Fibroblast of mammary gland (primary cell): ENCODE measurements at regions not wholly inside any gene's neighbourhood (a gene's known extent, or its start where the extent isn't known, plus 50 kb on each side); places are given as distances from the start of the nearest gene placed in this dataset.

Source experiments
- DNase-seq: peaks from one replicate; pipeline ENCODE4 v3.0.0-alpha.2; 2010; ENCODE audit warnings: low read depth
- H3K4me3 ChIP-seq: 2 replicates; pipeline ENCODE4 v1.5.1; 2011; ENCODE audit warnings: low read depth, mild to moderate bottlenecking, low read length, moderate library complexity; ENCODE audit not compliant: control insufficient read depth
- TF ChIP-seq, protein P1 (sequence below): conservative IDR thresholded peaks from 2 replicates; pipeline ENCODE4 v1.5.1; 2011; ENCODE audit warnings: low read depth, low read length, inconsistent platforms; ENCODE audit not compliant: control insufficient read depth, insufficient read depth

DNA sequence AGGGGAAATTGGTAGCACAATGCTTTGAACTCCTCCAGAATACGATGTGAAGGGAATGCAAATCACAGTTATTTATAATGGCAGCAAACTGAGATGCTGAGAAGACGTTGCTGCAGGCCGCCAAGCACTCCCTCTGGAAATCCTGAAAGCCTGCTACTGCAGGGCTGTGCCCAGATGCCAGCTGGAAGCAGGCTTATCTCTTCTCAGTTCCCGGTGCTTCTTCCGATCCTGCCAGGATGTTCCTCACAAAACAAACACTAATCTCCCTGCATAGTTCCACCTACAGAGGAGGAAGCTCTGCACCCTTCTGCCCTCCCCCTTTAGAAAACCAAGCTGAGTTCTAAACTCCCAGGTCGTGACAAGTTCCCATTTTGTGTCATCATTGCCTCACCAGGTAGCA is 201.7 kb upstream of the BCL6 start:
- no peak for DNase-seq
- no peak overlapping the region for H3K4me3 ChIP-seq
- TF ChIP-seq, protein P1, sequence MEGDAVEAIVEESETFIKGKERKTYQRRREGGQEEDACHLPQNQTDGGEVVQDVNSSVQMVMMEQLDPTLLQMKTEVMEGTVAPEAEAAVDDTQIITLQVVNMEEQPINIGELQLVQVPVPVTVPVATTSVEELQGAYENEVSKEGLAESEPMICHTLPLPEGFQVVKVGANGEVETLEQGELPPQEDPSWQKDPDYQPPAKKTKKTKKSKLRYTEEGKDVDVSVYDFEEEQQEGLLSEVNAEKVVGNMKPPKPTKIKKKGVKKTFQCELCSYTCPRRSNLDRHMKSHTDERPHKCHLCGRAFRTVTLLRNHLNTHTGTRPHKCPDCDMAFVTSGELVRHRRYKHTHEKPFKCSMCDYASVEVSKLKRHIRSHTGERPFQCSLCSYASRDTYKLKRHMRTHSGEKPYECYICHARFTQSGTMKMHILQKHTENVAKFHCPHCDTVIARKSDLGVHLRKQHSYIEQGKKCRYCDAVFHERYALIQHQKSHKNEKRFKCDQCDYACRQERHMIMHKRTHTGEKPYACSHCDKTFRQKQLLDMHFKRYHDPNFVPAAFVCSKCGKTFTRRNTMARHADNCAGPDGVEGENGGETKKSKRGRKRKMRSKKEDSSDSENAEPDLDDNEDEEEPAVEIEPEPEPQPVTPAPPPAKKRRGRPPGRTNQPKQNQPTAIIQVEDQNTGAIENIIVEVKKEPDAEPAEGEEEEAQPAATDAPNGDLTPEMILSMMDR, result no peak

DNA sequence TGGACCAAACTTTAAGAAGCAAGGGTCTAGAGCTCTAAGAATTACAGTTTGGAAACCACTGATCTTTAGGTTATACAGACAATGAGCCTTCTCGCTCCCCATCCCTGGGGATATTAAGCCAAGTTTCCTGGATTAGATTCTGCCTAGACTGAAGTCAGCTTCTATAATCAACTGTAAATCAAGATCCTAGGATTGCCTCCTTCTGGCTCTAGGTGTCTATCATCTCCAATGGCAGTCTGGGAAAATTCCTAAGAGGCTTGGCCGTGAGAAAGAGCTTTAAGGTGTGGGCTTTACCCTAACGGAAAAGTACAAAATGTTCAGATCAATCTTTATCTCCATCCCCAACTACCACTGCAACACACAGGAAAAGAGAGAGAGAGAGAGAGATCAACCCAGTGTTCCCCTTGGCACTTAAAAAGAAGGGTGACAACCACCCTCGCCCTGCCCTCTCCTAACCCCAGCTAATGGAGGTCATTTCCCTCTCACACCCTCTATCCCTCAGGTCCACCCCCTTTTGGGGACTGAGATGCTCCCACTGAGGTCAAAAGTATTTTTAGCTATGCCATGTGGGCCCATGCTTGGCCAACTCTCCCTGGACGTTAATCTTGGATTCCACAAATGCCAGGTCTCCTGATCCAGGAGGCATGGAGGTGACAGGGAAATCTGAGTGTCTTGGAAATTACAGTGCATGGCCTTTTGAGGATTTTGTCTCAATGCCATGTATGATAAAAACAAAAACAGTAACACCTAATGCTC is 202.8 kb upstream of the BCL6 start:
- DNase-seq, result no peak
- TF ChIP-seq, protein P1, result no peak
- no peak overlapping the region for H3K4me3 ChIP-seq

DNA sequence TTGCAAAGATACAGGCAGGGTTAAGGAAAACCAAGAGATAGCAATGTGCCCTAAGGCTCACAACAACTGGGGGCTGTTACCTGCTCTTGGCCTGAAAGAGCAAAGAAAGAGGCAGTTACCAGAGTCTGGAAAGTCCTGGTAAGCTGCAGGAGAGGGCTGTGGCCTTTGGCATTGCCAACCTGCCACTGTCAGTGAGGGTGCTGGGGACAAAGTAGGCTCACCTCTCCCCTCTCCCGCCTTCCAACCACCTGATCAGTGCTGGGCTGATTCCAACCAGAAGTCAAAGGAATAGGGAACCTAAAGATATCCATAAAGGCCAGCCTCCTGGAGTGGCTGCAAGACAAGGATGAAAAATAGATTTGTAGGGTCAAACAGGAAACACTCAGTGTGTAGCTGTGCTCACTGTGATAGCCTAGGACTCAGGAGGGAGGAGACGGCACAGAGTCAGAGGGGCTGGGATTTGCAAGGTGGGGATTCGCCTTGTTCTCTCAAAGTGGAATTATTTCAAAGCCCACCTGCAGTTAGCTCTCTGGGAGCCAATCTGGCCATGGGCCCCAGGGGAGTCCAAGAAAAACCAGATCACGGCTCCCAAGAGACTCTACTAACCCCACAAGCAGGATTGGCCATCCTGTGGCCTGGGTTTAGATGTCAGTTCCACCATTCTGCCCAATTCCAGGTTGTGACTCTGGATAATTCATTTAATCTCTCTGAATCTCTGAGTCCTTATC is 204.0 kb upstream of the BCL6 start:
- TF ChIP-seq, protein P1, result no peak
- no peak for DNase-seq
- H3K4me3 ChIP-seq, result no peak overlapping the region

DNA sequence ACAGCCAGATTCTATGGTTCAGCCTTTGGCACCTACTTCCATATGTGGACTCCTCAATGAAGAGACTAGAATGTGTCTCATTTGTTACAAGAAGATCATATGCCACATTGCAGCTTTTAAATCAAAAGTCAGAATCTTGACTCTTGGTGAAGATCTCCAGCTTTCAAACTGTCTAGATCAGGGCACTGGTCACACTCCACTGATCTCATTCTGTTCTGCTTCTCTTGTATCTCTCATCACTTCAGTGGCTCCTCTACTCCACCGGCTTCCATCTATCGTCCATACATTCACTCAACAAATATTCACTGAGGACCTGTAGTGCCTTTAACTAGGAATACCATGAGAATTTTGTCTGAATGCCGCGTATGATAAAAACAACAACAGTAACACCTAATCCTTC is 203.3 kb upstream of the LPP start:
- no peak overlapping the region for H3K4me3 ChIP-seq
- DNase-seq, result no peak
- TF ChIP-seq, protein P1, result no peak

DNA sequence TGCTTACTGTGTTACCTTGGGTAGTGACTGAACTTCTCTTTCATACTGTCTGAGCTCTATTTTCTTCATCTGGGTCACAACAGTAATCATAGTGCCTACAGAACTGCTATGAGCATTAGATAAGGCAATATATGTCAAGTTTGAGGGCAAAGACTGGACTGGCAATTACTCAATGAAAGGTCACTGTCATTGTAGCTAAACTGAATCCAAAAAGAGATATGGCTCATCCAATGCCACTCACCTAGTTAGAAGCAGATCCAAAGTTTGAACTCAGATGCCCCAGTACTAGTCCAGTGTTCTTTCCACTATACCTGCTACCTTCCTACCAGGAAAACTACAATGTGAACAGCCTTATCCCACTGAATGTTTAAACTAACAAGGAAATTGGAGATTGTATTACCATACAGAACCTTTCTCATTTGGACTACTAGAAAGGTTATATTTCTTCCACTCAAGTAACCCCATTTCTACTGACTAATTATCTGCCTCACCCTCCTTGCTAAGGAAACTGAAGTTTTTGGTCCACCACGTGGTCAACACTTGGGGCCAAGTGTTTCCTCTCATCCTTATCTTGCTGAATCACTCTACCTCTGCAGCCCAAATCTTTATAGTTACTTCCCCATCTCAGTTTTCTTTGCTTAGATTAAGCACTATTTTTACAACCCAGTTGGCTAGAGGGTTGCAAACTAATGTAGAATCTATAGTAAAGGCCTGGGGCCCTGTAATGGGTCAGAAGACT is 202.3 kb upstream of the LPP start:
- TF ChIP-seq, protein P1, result no peak
- no peak overlapping the region for H3K4me3 ChIP-seq
- DNase-seq, result no peak

DNA sequence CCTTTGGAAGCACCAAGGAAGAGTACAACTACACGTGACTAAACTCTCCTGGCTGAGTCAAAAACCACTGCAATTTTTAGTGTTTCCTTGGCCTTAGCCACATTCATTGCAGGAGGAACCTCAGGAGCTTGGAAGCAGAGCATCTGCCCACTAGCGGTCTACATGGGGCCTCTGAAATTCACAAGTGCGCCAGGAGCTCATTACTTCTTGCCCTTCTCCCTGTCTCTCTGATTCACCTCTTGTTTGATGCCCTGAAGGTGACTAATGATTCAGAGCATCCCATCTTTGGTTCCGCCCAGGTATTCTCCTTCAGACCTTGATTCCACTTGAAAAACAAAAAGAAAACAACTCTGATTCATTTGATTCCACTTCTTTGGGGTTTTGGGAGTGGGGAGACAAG is 201.1 kb upstream of the LPP start:
- DNase-seq, result no peak
- TF ChIP-seq, protein P1, result no peak
- H3K4me3 ChIP-seq, result no peak overlapping the region
